ENCODE measurements at regions not wholly inside any gene's neighbourhood (a gene's known extent, or its start where the extent isn't known, plus 50 kb on each side); places are given as distances from the start of the nearest gene placed in this dataset.
A peak's percentile ranks its signal among the peaks of the same experiment; 100 is the strongest.

- DNase-seq = peak; percentile 67
Measured at GRCh38 chr10:28393956-28394568, 91.2 kb upstream of the MPP7 start.

GRCh38 chr10:28396331-28396730, 93.5 kb upstream of the MPP7 start:
- no peak for DNase-seq

GRCh38 chr10:28397229-28397628, 94.4 kb upstream of the MPP7 start:
- no peak for DNase-seq

- no peak for DNase-seq
Measured at GRCh38 chr10:28400176-28400575, 97.3 kb upstream of the MPP7 start.

GRCh38 chr10:28400681-28401080, 97.8 kb upstream of the MPP7 start:
- no peak for DNase-seq

GRCh38 chr10:28402611-28403073, 99.8 kb upstream of the MPP7 start:
- peak; percentile 29 for DNase-seq

GRCh38 chr10:28403090-28403489, 100.2 kb upstream of the MPP7 start:
- DNase-seq = no peak

GRCh38 chr10:28408237-28408777, 105.4 kb upstream of the MPP7 start:
- no peak for DNase-seq

GRCh38 chr10:28410420-28411135, 107.7 kb upstream of the MPP7 start:
- no peak for DNase-seq

- DNase-seq = no peak
Measured at GRCh38 chr10:28411136-28411460, 108.2 kb upstream of the MPP7 start.

- no peak for DNase-seq
Measured at GRCh38 chr10:28411648-28412047, 108.8 kb upstream of the MPP7 start.

GRCh38 chr10:28418069-28418468, 114.8 kb upstream of the WAC start:
- no peak for DNase-seq

GRCh38 chr10:28425422-28425821, 107.5 kb upstream of the WAC start:
- no peak for DNase-seq

GRCh38 chr10:28426392-28427159, 106.3 kb upstream of the WAC start:
- no peak for DNase-seq

- DNase-seq = no peak
Measured at GRCh38 chr10:28427376-28427775, 105.5 kb upstream of the WAC start.

- no peak for DNase-seq
Measured at GRCh38 chr10:28429045-28429444, 103.9 kb upstream of the WAC start.

- DNase-seq = no peak
Measured at GRCh38 chr10:28429573-28430216, 103.2 kb upstream of the WAC start.

GRCh38 chr10:28431139-28431538, 101.8 kb upstream of the WAC start:
- no peak for DNase-seq

- DNase-seq = peak; percentile 39
Measured at GRCh38 chr10:28432210-28432676, 100.7 kb upstream of the WAC start.

GRCh38 chr10:28434063-28434462, 98.9 kb upstream of the WAC start:
- DNase-seq = no peak

GRCh38 chr10:28442403-28442802, 90.5 kb upstream of the WAC start:
- no peak for DNase-seq

GRCh38 chr10:28444031-28444430, 88.9 kb upstream of the WAC start:
- DNase-seq = no peak

- no peak for DNase-seq
Measured at GRCh38 chr10:28445516-28445915, 87.4 kb upstream of the WAC start.

All from CD4-positive, alpha-beta T cell treated with Interleukin-17A for 1 hour (primary cell).